Left renal cortex interstitium (tissue), 4 donors: ENCODE measurements at regions not wholly inside any gene's neighbourhood (a gene's known extent, or its start where the extent isn't known, plus 50 kb on each side); places are given as distances from the start of the nearest gene placed in this dataset.

ENCODE experiments used
- DNase-seq, 4 donors: peaks; one replicate each; pipeline ENCODE4 v3.0.0-alpha.2; 2013; ENCODE audit warnings: low read depth in 4 of 4, low spot score in 2 of 4, missing footprints in 1 of 4

DNA sequence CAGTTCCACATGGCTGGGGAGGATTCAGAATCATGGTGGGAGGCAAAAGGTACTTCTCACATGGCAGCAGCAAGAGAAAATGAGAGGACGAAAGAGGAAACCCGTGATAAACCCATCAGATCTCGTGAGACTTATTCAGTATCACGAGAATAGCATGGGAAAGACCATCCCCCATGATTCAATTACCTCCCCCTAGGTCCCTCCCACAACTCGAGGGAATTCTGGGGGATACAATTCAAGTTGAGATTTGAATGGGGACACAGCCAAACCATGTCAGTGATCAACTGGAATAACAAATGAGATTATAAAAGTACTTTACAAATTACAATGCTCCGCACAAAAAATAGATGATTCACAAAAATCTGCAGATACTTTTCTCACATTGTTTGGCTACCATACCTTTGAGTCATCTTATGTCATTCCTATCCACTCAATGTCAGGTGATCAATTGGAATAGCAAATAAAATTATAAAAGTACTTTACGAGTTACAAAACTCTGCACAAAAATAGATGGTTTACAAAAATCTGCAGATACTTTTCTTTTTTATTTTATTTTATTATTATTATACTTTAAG lies 338.9 kb downstream of the C12orf50 start:
- no peak for DNase-seq

DNA sequence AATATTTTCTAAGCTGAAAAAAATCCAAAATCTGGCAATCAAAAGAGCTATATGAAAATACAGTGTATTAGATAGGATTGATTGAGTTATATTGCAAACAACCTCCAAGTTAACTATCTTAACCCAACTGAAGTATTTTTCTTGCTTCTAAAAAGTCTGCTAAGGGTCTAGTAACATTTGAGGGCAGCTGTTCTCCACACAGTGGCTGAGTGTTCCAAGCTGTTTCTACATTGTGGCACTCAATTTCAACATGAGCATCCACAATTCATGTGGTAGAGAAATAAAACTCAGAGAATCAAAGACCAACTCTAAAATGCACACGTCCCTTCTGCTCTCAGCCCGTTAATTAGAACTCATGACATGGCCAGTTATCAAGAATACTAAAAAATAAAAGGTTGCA lies 340.0 kb downstream of the C12orf50 start:
- DNase-seq, result no peak

DNA sequence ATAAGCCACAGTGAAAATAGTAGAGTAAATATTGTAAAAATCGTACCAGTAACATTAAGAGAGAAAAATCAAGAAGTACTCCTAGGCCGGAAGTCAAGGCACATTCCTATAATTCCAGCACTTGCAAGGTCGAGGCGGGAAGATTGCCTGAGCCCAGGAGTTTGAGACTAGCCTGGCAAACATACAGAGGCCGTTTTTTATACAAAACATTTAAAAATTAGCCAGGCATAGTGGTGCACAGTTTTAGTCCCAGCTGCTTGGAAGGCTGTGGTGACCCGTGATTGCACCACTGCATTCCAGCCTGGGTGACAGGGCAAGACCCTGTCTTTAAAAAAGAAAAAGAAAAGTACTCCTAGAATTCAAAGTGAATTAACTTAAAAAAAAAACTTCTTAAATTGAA lies 341.8 kb downstream of the C12orf50 start:
- no peak for DNase-seq

DNA sequence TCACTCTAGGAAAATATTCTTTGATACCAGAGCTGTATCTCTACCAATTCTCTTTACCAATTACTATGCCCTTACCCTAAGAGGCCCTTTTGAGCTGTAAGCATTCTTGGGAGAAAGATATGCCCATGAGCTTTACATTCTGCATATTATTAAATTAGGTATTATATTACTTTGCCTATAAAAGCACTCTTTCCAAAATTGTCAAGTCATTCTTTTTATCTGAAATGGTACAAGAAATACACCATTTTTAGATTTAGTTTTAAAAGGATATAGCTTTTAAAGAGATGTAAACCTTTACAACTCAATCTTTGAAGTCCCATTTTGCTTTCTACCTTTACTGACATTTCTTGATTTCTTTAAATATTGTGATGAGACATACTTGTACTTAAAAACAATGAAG lies 343.5 kb downstream of the C12orf50 start:
- DNase-seq, result no peak

DNA sequence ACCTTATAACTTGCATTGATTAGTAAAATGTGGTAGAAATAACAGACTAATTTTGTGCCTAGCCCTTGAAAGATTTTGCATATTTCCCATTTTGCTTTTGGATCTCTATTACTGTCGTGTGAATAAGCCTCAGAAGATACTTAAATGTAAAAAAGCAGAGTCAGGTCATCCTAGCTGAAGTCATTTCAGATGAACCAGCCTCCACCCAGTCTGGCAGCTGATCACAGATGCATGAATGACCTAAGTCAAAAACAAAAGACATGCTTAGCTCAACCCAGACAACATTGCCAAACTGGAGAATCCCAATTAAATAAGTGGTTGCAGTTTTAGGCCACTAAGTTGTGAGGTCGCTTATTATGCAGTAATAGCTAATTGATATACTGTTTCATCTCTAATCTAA lies 349.9 kb downstream of the C12orf50 start:
- DNase-seq, result no peak

DNA sequence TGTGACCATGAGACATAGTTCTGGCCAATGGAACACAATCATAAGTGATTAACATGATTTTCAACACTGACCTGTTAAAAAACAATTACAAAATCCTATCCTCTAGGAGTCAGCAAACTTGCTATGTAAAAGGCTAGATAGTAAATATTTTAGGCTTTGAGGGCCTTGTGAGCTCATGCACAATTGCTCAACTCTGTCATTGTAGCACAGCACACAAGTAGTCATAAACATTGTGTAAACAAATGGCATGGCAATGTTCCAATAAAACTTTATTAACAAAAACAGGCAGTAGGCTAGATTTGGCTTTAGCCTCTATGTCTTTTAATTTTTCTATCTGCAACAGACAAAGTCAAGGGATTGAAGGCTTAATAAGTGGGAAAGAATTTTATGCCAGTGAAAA lies 350.7 kb downstream of the C12orf50 start:
- no peak for DNase-seq

DNA sequence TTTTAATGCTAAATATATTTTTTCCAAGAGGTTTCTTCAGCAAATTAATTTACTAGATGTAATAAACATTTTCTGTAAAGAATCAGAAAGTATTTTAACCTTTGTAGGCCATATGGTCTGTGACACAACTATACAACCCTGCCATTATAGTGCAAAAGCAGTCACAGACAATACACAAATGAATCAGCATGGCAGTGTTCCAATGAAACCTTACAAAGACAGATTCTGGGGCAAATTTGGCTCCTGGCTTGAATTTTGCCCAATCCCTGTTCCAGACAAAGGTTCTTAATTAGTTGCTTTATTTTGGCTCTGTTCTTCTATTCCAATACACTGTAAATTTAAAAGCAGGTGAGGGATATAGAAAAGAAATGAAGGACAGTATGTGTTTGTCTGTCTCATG lies 352.5 kb downstream of the C12orf50 start:
- no peak for DNase-seq

DNA sequence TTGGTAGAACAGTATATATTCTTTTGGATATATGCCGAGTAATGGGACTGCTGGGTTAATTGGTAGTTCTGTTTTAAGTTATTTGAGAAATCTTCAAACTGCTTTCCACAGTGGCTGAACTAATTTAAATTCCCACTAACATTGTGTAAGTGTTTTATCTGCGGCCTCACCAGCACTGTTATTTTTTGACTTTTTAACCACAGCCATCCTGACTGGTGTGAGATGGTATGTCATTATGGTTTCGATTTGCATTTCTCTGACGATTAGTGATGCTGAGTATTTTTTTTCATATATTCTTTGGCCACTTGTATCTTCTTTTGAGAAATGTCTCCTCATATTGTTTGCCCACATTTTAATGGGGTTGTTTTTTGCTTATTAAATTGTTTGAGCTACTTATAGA lies 357.4 kb downstream of the C12orf50 start:
- no peak for DNase-seq

DNA sequence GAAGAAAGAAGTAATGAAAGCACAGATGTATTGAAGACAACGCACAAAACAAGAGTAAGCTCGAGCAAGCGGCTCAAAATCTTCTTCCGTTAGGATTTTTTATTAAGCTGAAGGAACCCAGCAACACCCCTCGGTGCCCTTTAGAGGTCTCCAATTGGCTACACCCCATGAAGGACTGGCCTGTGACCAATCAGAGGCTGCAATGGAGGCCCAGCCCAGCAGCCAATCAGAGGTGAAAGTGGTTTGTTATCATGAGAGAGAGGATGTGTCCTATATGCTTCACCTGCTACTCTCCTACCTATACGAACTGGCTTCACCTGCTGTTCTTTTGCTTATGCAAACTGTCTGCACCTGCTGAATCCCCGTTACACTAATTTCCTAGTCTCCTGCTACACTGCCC lies 358.8 kb downstream of the C12orf50 start:
- no peak for DNase-seq

DNA sequence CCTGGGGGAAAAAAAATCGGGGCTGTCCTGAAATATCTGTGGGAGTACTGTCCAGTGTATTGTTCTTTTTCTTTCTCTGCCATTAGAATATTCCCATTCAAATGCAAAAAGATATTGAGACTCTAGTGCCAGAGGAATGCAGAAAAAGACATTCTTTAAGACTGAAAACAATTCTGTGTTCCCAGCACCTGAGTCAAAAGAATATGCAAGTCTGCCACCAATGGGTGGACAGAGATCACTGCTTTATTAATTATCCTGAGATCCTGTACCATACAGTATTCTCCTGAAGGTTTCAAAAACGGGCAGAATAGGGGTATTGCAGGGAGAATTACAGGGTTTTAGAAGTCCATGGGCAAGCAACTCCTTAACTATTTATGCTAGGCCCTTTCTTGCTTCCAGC lies 361.8 kb downstream of the C12orf50 start:
- no peak for DNase-seq

DNA sequence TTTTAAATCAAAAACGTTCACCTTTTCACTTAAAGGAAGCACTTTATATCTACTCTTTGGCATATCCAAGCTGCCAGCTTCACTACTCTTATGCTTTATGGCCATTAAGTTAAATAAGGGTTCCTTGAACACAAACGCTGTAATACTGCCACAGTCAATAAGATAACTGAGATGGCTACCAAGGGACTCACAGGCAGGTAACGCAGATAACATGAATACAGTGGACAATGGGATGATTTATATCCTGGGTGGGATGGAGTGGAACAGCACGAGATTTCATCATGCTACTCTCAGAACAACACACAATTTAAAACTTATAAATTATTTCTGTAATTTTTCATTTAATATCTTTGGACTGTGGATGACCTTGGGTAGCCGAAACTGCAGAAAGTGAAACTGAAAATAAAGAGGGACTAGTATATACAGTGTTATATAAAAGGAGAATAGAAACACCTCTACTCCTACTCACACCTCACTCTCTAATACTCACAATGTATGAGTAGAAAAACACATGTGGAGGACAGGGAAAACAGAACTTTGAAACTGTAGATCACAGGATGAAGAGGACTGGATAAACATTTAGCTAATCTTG lies 367.3 kb downstream of the C12orf50 start:
- no peak for DNase-seq

DNA sequence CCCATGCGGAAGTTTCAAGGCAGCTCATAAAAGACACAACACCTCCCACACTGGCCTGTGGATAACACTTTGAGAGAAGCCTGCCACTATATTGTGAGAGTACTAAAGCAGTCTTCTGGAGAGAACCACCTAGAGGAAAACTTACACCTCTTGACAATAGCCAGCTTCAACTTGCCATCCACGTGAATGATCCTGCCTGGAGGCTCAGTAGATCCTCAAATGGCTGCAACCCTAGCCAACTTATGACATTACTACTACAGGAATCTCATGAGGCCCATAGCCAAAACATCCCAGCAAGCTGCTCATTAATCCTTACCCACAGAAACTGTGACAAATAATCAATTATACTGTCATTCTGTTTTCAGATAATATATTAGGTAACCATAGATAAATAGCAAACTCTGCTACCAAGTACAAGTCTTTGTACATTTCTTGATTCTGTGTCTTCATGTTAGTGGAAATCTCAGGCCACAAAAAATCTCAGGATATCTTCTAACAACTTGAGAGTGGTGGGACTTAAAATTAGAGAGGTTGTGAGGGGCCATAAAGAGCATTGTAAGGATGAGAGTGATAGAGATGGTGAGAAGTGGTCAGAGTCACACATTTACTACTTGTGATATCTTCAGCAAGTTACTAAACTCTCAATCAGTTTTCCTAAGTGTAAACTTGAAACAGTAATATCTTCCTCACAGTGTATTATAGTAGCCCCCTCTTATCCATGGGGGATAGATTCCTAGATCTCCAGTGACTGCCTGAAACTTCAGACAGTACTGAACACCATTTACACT lies 368.0 kb downstream of the C12orf50 start:
- no peak for DNase-seq

DNA sequence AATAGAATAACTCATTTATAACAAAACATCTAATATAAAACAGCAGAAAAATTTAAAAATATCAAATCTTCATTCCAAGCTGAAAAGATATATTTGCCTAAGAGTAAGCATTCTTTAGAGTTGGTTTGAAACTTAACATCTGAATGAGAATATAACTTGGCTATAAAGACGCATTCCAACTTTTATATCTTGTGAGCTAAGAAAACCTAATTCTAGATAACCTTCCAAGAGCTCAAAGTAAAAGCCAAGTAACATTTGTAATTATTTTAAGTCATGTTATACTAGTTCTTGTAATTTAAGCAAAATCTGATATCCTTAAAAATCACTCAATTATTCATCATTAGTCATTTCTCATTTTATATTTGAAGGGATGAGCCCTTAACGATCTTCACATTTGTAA lies 368.9 kb downstream of the C12orf50 start:
- DNase-seq, result no peak

DNA sequence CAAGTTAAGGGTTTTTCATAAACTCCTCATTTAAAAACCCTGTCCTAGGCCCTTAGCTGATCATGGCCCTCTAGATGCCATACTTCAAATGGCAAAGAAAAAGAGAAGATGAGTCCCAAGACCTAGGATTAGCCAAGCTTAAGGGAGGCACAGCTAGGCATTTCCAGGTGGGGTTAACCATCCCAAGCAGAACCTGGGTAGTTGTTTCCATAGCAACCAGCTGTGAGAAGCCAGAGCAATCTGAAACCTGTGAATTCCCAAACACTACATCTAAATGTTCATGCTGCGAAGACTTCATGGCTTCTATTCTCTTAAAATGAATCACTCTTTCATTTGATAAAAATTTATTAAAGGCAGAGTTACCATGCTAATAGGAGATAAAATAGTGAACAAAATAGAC lies 372.9 kb downstream of the C12orf50 start:
- no peak for DNase-seq

DNA sequence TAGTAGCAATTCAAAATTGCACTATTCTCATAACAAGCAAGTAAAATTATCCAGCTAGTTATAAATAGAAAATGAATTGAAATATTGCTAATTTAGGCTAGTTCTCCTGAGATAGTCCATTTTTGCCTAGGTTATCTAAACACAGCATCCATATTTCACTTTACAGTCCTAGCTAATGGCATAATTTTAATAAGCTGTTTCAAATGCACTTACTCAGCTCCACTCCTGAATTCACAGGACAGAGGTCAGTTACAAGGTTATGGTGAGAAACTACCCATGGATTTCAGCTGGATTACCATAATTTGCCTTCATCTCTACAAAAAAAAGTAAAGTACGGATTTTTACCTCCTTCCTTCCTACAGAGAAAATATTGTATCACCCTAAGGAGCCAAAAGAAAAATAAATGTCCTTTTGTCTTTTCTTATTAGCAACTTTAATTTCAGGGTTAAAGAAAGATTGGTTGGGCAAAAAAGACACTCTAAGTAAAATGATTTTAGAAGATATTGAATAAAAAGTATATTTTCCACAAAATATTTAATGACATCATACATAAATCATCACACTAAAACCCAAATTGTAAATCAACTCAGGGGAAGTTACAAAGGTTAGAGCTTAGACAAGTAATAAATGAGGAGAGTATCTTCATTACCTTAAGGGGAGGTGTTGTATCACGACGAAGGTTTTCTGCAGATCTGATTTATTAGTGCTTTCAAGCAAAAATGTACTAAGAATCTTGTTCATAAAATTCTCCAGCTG lies 377.4 kb downstream of the C12orf50 start:
- no peak for DNase-seq

DNA sequence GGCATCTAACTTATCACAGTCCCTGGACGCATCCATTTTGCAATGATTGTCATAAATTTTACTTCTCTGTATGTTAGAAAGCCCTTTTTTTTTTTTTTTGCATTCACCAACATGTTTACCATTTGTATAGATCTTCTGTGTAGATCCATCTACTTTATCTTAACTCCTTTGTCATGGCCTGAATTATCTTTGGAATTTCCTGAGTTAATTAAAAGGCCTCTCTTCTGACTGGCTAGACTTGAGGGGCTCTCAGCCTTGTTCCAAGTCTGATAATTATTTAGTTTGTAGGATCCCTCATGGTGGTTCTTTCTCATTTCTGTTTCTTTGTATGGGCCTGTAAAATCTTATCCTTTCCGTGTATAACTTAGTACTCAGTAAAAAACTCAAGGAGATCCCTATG lies 387.0 kb downstream of the C12orf50 start:
- no peak for DNase-seq

DNA sequence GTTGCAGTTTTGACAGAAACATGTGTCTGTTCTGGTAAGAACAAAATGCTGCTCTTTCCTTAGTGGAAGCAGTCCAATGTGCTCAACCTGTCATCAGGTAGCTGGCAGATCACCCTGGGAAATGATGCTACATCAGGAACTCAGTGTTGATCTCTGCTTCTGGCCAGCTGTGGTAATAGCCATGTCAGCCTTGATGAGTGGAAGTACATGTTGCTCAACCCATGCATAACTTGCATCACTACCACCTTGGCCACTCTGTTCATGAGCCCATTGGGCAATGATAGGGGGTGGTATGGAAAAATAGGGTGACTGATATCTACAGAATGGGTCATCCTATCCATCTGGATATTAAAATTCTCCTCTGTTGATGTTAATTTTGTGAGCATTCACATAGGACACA lies 411.0 kb downstream of the C12orf50 start:
- DNase-seq, result no peak

DNA sequence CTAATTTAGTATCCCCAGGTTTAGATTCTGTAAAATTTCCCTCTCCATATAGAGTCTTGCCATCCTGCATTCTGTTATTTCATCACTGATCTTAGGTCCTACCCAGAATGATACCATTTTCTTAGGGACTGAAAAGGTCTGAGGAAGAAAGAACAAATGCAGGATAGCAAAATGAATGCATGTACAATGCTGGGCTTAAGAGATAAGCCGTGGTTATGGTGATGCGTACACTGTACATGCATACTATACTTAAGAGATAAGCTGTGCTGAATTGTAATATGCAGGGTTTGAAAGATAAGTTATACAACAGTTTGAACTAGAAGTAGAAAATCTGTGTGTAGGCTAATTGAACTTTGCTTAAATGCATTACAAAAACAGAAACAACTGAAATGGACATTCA lies 416.2 kb downstream of the C12orf50 start:
- no peak for DNase-seq

DNA sequence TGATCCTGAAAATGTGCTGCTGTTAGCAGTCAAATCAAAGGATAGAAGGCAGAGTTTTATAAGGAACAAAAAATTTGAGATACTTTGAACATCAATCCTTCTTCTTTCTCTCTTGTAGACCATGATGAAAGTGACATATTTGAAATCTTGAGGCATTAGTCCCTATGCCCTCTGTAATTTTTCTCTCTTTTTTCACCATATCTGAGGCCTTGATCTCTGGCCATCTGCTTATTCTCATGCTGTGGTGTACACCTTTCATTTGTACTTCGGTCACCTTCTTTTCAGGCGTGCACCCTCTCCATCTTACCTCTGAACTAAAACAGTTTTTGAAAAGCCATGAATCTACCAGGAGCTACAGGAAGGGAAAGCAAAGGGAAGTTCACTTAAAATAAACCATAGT lies 420.9 kb downstream of the C12orf50 start:
- DNase-seq, result no peak

DNA sequence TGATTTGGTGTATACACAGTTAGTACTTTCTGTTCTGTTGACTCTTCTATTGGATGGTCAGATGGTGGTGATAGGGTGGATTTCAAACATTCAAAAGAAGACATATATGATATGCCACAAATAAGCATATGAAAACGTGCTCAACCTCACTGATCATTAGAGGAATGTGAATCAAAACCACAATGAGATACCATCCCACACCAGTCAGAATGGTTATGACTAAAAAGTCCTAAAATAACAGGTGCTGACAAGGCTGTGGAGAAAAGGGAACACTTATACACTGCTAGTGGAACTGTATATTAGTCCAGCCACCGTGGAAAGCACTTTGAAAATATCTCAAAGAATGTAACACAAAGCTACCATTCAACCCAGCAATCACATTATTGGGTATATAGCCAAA lies 425.5 kb downstream of the C12orf50 start:
- no peak for DNase-seq

DNA sequence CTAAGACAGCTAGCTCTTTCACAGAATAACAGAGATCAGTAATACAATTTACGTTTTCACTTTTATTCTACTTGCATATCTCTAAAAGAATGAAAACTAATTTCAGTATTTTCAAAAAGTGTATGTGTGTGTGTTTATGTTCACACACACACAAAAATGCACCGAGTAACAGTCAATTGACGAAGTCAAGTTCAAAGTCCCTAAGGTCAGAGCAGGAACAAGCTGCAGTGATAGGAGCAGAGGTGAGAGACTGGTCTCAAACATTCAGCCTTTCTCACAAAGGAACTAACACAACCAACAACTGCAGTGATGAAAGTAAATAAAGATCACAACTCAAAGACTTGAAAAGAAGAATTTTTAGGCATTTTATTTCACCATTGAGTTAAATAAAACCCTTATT lies 429.7 kb downstream of the C12orf50 start:
- no peak for DNase-seq

DNA sequence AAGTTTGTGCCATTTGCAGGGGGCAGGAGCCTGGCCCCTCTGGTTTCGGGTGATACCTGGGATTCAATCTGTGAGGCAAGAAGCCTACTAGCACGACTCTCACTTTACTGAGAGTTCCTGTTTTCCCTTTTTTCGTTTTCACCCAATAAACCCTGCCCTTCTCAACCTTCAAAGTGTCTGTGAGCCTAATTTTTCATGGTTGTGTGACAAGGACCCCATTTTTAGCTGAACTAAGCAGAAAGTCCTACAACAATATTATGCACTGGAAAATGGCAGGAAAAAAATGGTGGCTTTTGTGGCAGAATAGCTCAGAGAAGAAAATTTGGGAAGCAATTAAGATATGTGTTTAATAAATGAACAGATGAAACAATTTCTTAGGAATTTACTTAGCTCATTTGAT lies 432.1 kb downstream of the C12orf50 start:
- no peak for DNase-seq
